ENCODE measurements at regions not wholly inside any gene's neighbourhood (a gene's known extent, or its start where the extent isn't known, plus 50 kb on each side); places are given as distances from the start of the nearest gene placed in this dataset.

DNA sequence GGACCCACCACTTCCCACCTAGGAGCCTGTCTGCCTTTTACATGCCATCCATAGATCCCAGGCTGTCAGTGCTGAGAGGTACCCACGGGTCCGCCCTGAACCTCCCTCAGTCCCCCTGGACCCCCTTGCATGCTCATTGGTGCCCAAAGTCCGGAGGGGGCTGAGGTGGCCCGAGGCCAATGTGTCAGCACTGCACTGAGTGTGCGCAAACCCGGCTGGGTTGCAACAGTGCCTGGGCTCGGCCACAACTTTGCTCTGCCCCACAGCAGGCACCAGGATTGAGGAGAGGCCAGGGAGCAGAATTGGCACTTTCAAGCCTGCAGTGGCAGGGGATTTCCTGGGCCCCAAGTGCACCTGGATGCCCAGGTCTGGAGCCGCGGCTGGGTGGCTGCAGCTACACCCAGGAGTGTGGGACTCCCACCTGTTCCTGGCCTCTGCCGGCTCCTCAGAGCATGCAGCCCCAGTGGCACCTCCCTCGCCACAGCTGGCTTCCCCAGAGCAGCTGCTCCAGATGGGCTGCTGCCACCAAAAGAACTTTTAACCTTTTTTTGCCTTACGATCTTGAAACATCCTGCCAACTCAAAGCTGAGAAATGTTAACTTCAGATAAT lies 837.0 kb downstream of the SLITRK6 start:
- Histone ChIP-seq H3K4me1 (ENCODE audit: control insufficient read depth, extremely low read depth, insufficient read depth, low read length) (no peaks in the 10 kb centered on the region), H4K20me1 (ENCODE audit: control insufficient read depth, extremely low read depth, insufficient read depth, low read length) (no peaks in the 10 kb centered on the region), H3K4me2 (ENCODE audit: extremely low read depth, insufficient read depth, low read length) (no peak overlapping the region), H3K27ac (ENCODE audit: insufficient read depth, low read length) (no peak overlapping the region), H3K4me3 (replicated peaks in 1 of 4; ENCODE audit: control extremely low read depth in 1 of 4, insufficient read depth in 1 of 4, low read depth in 3 of 4, low read length in 4 of 4) (no peak overlapping the region), H3K9ac (ENCODE audit: insufficient read depth, low read length) (no peak overlapping the region), H3K36me3 (ENCODE audit: control insufficient read depth, insufficient read depth, low read length) (no peaks in the 10 kb centered on the region), H3K9me3 (ENCODE audit: control insufficient read depth, insufficient read depth, low read depth, low read length) (no peaks in the 10 kb centered on the region), H3K79me2 (ENCODE audit: control insufficient read depth, insufficient read depth, low read length) (no peaks in the 10 kb centered on the region), H2AFZ (ENCODE audit: low read length) (no peak overlapping the region), H3K27me3 (ENCODE audit: control insufficient read depth, insufficient read depth, low read length) (no peaks in the 10 kb centered on the region)
- DNase-seq (ENCODE audit: low read depth in 2 of 2): no peak
- TF ChIP-seq, protein P1, sequence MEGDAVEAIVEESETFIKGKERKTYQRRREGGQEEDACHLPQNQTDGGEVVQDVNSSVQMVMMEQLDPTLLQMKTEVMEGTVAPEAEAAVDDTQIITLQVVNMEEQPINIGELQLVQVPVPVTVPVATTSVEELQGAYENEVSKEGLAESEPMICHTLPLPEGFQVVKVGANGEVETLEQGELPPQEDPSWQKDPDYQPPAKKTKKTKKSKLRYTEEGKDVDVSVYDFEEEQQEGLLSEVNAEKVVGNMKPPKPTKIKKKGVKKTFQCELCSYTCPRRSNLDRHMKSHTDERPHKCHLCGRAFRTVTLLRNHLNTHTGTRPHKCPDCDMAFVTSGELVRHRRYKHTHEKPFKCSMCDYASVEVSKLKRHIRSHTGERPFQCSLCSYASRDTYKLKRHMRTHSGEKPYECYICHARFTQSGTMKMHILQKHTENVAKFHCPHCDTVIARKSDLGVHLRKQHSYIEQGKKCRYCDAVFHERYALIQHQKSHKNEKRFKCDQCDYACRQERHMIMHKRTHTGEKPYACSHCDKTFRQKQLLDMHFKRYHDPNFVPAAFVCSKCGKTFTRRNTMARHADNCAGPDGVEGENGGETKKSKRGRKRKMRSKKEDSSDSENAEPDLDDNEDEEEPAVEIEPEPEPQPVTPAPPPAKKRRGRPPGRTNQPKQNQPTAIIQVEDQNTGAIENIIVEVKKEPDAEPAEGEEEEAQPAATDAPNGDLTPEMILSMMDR (conservative IDR thresholded peaks at IDR 0.05 in 1 of 2, IDR thresholded peaks at IDR 0.05 in 1 of 2; ENCODE audit: low read depth in 1 of 2, low read length in 2 of 2): no peak
- TF ChIP-seq EZH2 (IDR thresholded peaks at IDR 0.05; ENCODE audit: low read length, missing control alignments): no peak

DNA sequence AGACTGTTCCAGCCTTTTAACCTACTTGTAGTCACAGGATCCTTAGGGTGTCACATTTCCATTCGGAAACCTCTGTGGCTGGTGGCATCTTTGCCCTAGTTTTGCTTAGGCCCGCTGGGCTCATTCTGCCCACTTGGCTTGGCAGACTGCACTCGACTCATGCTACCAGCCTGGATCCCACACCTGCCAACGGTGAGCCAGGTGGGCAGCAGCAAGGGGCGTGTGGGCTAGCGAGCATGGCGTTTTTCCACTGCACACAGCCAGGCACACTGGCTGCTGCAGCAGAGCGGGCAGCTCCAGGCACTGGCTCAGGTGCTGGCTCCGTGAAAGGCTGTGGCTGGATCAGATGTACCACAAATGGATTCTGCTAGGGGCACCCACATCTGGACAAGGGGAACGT lies 838.2 kb downstream of the SLITRK6 start:
- H3K36me3 ChIP-seq (ENCODE audit: control insufficient read depth, insufficient read depth, low read length): no peaks in the 10 kb centered on the region
- H3K4me1 ChIP-seq (ENCODE audit: control insufficient read depth, extremely low read depth, insufficient read depth, low read length): no peaks in the 10 kb centered on the region
- no peak for TF ChIP-seq EZH2 (IDR thresholded peaks at IDR 0.05; ENCODE audit: low read length, missing control alignments)
- TF ChIP-seq, protein P1 (conservative IDR thresholded peaks at IDR 0.05 in 1 of 2, IDR thresholded peaks at IDR 0.05 in 1 of 2; ENCODE audit: low read depth in 1 of 2, low read length in 2 of 2): no peak

GRCh38 chr13:84959818-84960217 lies 839.4 kb downstream of the SLITRK6 start:
- H3K27ac ChIP-seq (ENCODE audit: insufficient read depth, low read length): no peak overlapping the region
- no peaks in the 10 kb centered on the region for H3K9me3 ChIP-seq (ENCODE audit: control insufficient read depth, insufficient read depth, low read depth, low read length)

More for the DNA sequence above, 838.2 kb downstream of the SLITRK6 start:
- Histone ChIP-seq H3K4me2 (ENCODE audit: extremely low read depth, insufficient read depth, low read length) (no peak overlapping the region), H3K27ac (ENCODE audit: insufficient read depth, low read length) (no peak overlapping the region), H3K9me3 (ENCODE audit: control insufficient read depth, insufficient read depth, low read depth, low read length) (no peaks in the 10 kb centered on the region), H2AFZ (ENCODE audit: low read length) (no peak overlapping the region), H4K20me1 (ENCODE audit: control insufficient read depth, extremely low read depth, insufficient read depth, low read length) (no peaks in the 10 kb centered on the region), H3K4me3 (replicated peaks in 1 of 4; ENCODE audit: control extremely low read depth in 1 of 4, insufficient read depth in 1 of 4, low read depth in 3 of 4, low read length in 4 of 4) (no peak overlapping the region), H3K9ac (ENCODE audit: insufficient read depth, low read length) (no peak overlapping the region), H3K79me2 (ENCODE audit: control insufficient read depth, insufficient read depth, low read length) (no peaks in the 10 kb centered on the region), H3K27me3 (ENCODE audit: control insufficient read depth, insufficient read depth, low read length) (no peaks in the 10 kb centered on the region)
- DNase-seq (ENCODE audit: low read depth in 2 of 2): no peak

More at GRCh38 chr13:84959818-84960217, 839.4 kb downstream of the SLITRK6 start:
- Histone ChIP-seq H3K79me2 (ENCODE audit: control insufficient read depth, insufficient read depth, low read length) (no peaks in the 10 kb centered on the region), H3K9ac (ENCODE audit: insufficient read depth, low read length) (no peak overlapping the region), H2AFZ (ENCODE audit: low read length) (no peak overlapping the region), H4K20me1 (ENCODE audit: control insufficient read depth, extremely low read depth, insufficient read depth, low read length) (no peaks in the 10 kb centered on the region), H3K4me3 (replicated peaks in 1 of 4; ENCODE audit: control extremely low read depth in 1 of 4, insufficient read depth in 1 of 4, low read depth in 3 of 4, low read length in 4 of 4) (no peak overlapping the region), H3K27me3 (ENCODE audit: control insufficient read depth, insufficient read depth, low read length) (no peaks in the 10 kb centered on the region), H3K4me2 (ENCODE audit: extremely low read depth, insufficient read depth, low read length) (no peak overlapping the region), H3K36me3 (ENCODE audit: control insufficient read depth, insufficient read depth, low read length) (no peaks in the 10 kb centered on the region), H3K4me1 (ENCODE audit: control insufficient read depth, extremely low read depth, insufficient read depth, low read length) (no peaks in the 10 kb centered on the region)
- DNase-seq (ENCODE audit: low read depth in 2 of 2): no peak
- TF ChIP-seq, protein P1 (conservative IDR thresholded peaks at IDR 0.05 in 1 of 2, IDR thresholded peaks at IDR 0.05 in 1 of 2; ENCODE audit: low read depth in 1 of 2, low read length in 2 of 2): no peak
- TF ChIP-seq EZH2 (IDR thresholded peaks at IDR 0.05; ENCODE audit: low read length, missing control alignments): no peak
